ENCODE measurements at regions not wholly inside any gene's neighbourhood (a gene's known extent, or its start where the extent isn't known, plus 50 kb on each side); places are given as distances from the start of the nearest gene placed in this dataset.

GRCh38 chr15:98561169-98561941 lies 87.0 kb upstream of the IGF1R start:
- TF ChIP-seq CTCF (conservative IDR thresholded peaks at IDR 0.05), result no peak
- TF ChIP-seq ZFX (IDR thresholded peaks at IDR 0.05), result no peak
